GM12891 (cell line): ENCODE measurements at regions not wholly inside any gene's neighbourhood (a gene's known extent, or its start where the extent isn't known, plus 50 kb on each side); places are given as distances from the start of the nearest gene placed in this dataset.

Source experiments
- PAX5 ChIP-seq: IDR thresholded peaks from 2 replicates; pipeline ENCODE4 v1.6.1; 2011; ENCODE audit warnings: low read length, moderate library complexity, mild to moderate bottlenecking; ENCODE audit not compliant: insufficient read depth, severe bottlenecking
- POLR2A ChIP-seq: IDR thresholded peaks from 2 replicates; pipeline ENCODE4 v1.6.1; 2011; ENCODE audit warnings: low read depth, low read length, control low read depth
- TAF1 ChIP-seq: IDR thresholded peaks from 2 replicates; pipeline ENCODE4 v1.6.1; 2011; ENCODE audit warnings: low read depth, low read length, control low read depth

DNA sequence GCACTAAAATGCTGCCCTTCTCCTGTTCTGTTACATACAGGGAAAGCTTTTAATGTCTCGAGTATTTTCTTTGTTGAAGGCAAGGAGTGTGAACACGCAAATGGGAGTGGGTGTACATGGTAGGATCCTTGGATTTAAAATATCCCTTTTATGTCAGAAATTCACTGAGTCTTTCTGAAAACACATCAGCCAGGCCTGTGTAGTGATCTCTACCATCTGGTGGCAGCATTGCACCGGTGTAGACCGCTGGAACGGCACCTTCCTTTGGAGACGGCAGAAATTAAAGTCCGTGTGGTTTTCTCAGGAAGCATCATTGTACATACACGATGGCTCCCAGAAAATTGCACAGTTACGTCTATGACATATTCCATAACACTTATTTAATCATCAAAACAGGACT is 515.8 kb downstream of the GALR1 start:
- TF ChIP-seq PAX5 (no peak), TAF1 (no peak), POLR2A (no peak)
